ENCODE measurements at regions not wholly inside any gene's neighbourhood (a gene's known extent, or its start where the extent isn't known, plus 50 kb on each side); places are given as distances from the start of the nearest gene placed in this dataset.

GRCh38 chr2:105573910-105574655, 170.6 kb upstream of the NCK2 start:
- H2AFZ ChIP-seq = no peak overlapping the region
- H3K27ac ChIP-seq = no peak overlapping the region
- no peaks in the 10 kb centered on the region for H3K9me3 ChIP-seq (ENCODE audit: control insufficient read depth, low read length)
- no peak overlapping the region for H3K9ac ChIP-seq
- TF ChIP-seq CTCF (IDR thresholded peaks at IDR 0.05) = no peak
- H3K4me3 ChIP-seq (ENCODE audit: low read depth, low read length) = no peak overlapping the region
- peaks cover 5% of the 10 kb centered on the region for H3K4me1 ChIP-seq
- no peaks in the 10 kb centered on the region for H3K27me3 ChIP-seq (ENCODE audit: control insufficient read depth, insufficient read depth, low read length)
- H3K36me3 ChIP-seq (ENCODE audit: control insufficient read depth, insufficient read depth, low read length) = no peaks in the 10 kb centered on the region
- no peaks in the 10 kb centered on the region for H3K79me2 ChIP-seq
- H3K4me2 ChIP-seq (ENCODE audit: low read length) = no peak overlapping the region

- no peak for TF ChIP-seq CTCF (IDR thresholded peaks at IDR 0.05)
- no peak overlapping the region for H3K9ac ChIP-seq
- H3K27ac ChIP-seq = no peak overlapping the region
- H2AFZ ChIP-seq = no peak overlapping the region
- peaks cover 5% of the 10 kb centered on the region for H3K4me1 ChIP-seq
- no peak overlapping the region for H3K4me3 ChIP-seq (ENCODE audit: low read depth, low read length)
- no peak overlapping the region for H3K4me2 ChIP-seq (ENCODE audit: low read length)
- no peaks in the 10 kb centered on the region for H3K79me2 ChIP-seq
- H3K27me3 ChIP-seq (ENCODE audit: control insufficient read depth, insufficient read depth, low read length) = no peaks in the 10 kb centered on the region
- H3K36me3 ChIP-seq (ENCODE audit: control insufficient read depth, insufficient read depth, low read length) = no peaks in the 10 kb centered on the region
- H3K9me3 ChIP-seq (ENCODE audit: control insufficient read depth, low read length) = no peaks in the 10 kb centered on the region
Measured at GRCh38 chr2:105573490-105573889, 171.2 kb upstream of the NCK2 start.

DNA sequence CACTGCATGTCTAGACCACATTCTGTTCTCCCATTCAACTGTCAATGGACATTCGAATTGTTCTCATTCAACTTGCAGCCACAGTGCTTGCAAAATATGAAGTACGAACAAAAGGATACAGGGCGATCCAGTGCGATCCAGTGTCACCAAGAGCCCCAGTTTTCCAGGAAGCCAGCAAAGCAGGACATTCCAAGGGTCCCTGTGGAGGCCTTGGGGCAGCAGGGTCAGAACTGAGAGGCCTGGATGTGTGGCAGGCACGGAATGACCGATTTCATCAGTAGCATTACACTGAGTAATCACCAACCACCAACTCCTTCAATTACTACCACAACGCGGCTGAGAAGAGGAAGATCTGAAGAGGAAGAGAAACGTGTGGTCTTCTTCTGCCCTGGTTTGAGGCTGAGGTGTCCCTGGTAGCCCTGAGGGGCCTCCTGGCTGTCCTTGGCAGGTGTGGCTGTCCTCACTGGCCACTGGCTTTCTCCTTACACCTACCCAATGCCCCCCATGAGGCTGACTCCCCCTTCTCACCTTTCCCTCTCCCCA, 172.7 kb upstream of the FHL2 start:
- H3K36me3 ChIP-seq (ENCODE audit: control insufficient read depth, insufficient read depth, low read length) = no peaks in the 10 kb centered on the region
- no peak for TF ChIP-seq CTCF (IDR thresholded peaks at IDR 0.05)
- H3K4me1 ChIP-seq = peaks cover under 1% of the 10 kb centered on the region
- no peak overlapping the region for H3K4me3 ChIP-seq (ENCODE audit: low read depth, low read length)
- H3K9me3 ChIP-seq (ENCODE audit: control insufficient read depth, low read length) = no peaks in the 10 kb centered on the region
- no peaks in the 10 kb centered on the region for H3K27me3 ChIP-seq (ENCODE audit: control insufficient read depth, insufficient read depth, low read length)
- H3K4me2 ChIP-seq (ENCODE audit: low read length) = no peak overlapping the region
- no peak overlapping the region for H2AFZ ChIP-seq
- H3K9ac ChIP-seq = no peak overlapping the region
- no peaks in the 10 kb centered on the region for H3K79me2 ChIP-seq
- peak overlapping the region; percentile 60 for H3K27ac ChIP-seq

- Histone ChIP-seq H2AFZ (no peak overlapping the region), H3K27ac (no peak overlapping the region), H3K27me3 (ENCODE audit: control insufficient read depth, insufficient read depth, low read length) (no peaks in the 10 kb centered on the region), H3K9ac (no peak overlapping the region), H3K36me3 (ENCODE audit: control insufficient read depth, insufficient read depth, low read length) (no peaks in the 10 kb centered on the region), H3K4me3 (ENCODE audit: low read depth, low read length) (no peak overlapping the region), H3K79me2 (no peaks in the 10 kb centered on the region), H3K9me3 (ENCODE audit: control insufficient read depth, low read length) (no peaks in the 10 kb centered on the region), H3K4me2 (ENCODE audit: low read length) (no peak overlapping the region), H3K4me1 (no peaks in the 10 kb centered on the region)
- no peak for TF ChIP-seq CTCF (IDR thresholded peaks at IDR 0.05)
Measured at GRCh38 chr2:105570757-105571156, 171.9 kb upstream of the FHL2 start.

DNA sequence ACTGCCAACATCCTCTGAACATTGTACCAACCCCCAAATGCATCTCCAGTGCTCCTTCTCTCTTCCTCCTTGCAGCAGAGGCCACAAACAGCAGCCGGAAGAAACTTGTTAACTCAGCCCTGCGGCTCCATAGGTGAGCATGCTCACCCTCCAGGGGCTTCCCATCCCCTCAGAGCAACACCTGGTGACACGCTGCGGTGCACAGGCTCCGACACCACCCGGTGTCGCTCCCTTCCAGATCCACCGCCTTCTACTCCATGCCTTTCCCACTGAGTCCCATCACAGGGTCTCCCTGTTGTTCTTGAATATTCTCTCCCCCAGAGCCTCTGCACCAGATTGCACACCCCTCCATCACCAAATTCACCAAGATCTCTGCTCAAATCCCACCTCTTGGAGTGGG, 171.5 kb upstream of the FHL2 start:
- Histone ChIP-seq H3K9me3 (ENCODE audit: control insufficient read depth, low read length) (no peaks in the 10 kb centered on the region), H3K4me2 (ENCODE audit: low read length) (no peak overlapping the region), H3K27ac (no peak overlapping the region), H3K36me3 (ENCODE audit: control insufficient read depth, insufficient read depth, low read length) (no peaks in the 10 kb centered on the region), H2AFZ (no peak overlapping the region), H3K79me2 (no peaks in the 10 kb centered on the region), H3K27me3 (ENCODE audit: control insufficient read depth, insufficient read depth, low read length) (no peaks in the 10 kb centered on the region), H3K4me1 (no peaks in the 10 kb centered on the region), H3K9ac (no peak overlapping the region), H3K4me3 (ENCODE audit: low read depth, low read length) (no peak overlapping the region)
- no peak for TF ChIP-seq CTCF (IDR thresholded peaks at IDR 0.05)
